ENCODE measurements at regions not wholly inside any gene's neighbourhood (a gene's known extent, or its start where the extent isn't known, plus 50 kb on each side); places are given as distances from the start of the nearest gene placed in this dataset.

DNA sequence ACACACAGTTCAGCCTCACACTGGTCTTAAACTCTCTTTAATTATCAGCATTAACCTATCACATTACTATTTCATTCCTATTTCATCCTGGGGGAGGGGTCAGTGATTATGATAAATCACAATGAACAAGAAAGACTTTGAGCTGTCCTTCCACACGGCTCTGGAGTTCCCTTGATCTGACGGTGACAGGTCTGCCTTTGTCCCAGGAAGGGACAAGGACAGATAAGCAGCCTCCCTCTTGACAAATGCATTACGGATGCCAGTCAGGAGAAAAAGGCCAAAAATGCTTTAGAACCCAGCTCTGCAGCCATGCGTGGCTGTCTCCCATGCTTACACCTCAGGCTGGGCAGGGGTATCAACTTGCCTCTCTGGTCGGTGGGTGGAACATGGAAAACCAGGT, 281.7 kb downstream of the BCL11A start:
- TF ChIP-seq, protein P1, sequence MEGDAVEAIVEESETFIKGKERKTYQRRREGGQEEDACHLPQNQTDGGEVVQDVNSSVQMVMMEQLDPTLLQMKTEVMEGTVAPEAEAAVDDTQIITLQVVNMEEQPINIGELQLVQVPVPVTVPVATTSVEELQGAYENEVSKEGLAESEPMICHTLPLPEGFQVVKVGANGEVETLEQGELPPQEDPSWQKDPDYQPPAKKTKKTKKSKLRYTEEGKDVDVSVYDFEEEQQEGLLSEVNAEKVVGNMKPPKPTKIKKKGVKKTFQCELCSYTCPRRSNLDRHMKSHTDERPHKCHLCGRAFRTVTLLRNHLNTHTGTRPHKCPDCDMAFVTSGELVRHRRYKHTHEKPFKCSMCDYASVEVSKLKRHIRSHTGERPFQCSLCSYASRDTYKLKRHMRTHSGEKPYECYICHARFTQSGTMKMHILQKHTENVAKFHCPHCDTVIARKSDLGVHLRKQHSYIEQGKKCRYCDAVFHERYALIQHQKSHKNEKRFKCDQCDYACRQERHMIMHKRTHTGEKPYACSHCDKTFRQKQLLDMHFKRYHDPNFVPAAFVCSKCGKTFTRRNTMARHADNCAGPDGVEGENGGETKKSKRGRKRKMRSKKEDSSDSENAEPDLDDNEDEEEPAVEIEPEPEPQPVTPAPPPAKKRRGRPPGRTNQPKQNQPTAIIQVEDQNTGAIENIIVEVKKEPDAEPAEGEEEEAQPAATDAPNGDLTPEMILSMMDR (IDR thresholded peaks at IDR 0.05), result no peak
- TF ChIP-seq EP300 (IDR thresholded peaks at IDR 0.05), result no peak
